ENCODE measurements at regions not wholly inside any gene's neighbourhood (a gene's known extent, or its start where the extent isn't known, plus 50 kb on each side); places are given as distances from the start of the nearest gene placed in this dataset.
A peak's percentile ranks its signal among the peaks of the same experiment; 100 is the strongest.

DNA sequence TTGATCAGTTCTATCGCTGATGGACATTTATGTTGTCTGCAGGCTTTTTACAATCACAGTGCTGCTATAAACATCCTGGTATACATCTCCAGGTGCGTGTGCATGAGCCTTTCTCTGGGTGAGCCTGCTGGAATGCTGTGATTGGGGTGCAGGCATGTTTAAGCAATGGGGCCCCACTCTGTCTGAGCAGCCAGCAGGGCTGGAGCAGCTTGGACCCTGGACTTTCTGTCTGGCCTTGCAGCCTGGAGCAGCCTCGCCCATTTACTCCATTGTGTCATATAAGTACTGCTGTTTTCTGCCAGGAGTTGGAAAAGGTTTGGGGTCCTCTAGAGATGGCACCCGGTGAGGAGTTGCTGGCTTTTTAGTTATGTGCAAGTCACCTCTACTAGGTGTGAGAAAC, 199.0 kb downstream of the KIF26A start:
- FAIRE-seq (no peak), DNase-seq (ENCODE audit: insufficient read length, low spot score) (no peak)

DNA sequence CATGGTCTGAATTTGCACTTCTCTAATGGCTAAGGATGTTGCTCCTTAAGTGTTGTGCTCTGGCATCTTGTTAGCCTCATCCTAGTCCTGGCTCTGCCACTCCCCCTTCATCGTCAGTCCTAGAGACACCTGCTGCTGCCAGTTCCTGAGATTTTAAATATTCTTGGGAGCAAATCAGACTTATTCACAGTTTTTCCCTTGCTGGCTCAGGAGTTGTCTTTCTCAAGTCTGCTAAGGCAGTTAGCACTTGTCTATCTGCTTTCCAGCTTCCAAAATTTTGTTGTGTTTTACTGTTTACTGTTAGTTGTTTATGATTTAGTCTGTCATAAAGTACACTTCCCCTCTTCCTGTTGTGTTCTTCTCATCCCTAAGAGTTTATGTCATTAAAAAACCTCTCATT, 201.0 kb downstream of the KIF26A start:
- FAIRE-seq (no peak), DNase-seq (ENCODE audit: insufficient read length, low spot score) (no peak)

DNA sequence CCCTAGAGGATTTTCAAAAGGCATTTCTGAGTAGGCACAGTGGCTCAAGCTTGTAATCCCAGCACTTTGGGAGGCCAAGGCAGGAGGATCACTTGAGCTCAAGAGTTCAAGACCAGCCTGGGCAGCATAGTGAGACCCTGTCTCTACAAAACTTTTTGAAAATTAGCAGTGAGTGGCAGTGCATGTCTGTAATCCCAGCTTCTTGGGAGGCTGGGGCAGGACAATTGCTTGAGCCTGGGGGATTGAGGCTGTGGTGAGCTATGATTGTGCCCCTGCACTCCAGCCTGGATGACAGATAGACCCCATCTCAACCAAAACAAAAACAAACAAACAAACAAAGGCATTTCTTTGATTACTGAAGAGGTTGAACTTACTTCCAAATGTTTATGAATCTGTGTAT, 201.4 kb downstream of the KIF26A start:
- FAIRE-seq (no peak), DNase-seq (ENCODE audit: insufficient read length, low spot score) (no peak)

DNA sequence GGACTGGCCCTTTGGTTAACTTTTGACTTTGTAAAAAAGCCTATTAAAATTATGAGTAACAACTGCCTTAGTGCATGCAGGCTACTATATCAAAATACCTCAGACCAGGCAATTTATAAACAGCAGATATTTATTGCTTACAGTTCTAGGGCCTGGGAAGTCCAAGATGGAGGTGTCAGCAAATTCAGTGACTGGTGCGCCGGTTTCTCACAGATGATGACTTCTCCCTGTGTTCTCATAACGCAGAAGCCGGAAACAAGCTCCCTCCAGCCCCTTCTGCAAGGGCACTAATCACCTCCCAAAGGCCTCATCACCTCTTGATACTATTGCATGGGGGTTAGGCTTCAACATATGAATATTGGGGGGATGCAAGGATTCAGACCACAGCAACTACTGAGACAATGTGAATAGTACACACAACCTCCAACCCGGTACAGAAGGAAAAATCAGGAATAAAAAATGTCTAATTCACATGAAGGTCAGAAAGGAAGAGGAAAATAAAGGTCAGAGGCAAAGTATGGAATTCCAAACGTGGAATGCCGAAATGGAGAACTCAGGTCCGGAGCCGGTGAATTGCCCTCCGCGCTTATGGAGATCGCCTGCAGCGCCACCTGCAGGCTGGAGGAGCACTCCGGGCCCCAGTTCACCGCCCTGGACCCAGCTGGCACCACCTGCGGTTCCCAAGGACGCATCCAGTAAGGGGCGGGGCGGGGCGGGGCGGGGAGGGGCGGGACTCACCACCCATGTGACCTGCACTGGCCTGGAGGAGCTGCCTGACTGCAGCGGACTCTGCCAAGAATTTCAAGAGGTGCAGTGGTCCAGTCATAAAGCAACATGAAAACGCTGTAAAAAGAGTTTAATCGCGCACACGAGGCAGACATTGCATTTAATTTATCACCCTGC, 203.4 kb downstream of the KIF26A start:
- FAIRE-seq (no peak), DNase-seq (ENCODE audit: insufficient read length, low spot score) (peak; percentile 67)

DNA sequence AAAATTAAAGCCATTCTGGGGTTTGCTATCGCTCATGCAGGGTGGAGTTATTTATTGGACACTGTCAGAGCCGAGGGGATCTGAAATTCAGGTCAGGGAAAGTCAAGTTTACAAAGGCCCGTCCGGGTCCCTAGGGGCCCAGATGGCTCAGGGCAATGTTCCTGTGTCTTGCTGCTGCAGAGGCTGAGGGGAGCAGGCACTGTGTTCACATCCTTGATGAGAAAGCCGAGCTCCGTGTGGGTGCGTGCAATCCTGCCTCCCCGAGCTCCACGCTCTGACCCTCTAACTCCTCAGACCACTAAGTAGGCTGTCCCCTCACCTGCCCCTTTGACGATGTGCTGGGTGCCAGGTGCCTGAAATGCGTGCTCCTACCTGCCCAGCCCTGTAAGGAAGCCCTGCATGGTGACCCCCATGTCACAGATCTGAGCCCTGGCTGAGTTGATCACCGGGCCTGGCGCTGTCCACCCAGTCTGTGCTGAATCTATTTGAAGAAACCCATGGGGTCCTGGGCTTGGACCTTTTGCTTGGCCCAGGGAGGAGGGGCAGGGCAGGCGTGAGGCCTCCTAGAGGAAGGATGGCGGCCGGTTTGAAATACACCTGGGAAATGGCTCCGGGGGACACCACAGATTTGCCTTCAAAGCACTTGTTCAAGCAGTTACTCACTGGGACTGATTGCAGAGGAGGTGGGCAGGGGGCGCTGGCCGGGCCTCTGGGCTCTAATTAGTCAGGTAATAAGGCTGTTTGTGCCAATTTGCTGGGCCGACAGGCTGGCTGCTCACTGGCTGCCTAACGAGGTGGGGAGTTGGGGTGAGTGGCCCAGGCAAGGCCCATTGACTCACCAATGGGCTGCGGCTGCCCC, 204.3 kb downstream of the KIF26A start:
- FAIRE-seq (no peak), DNase-seq (ENCODE audit: insufficient read length, low spot score) (no peak)

DNA sequence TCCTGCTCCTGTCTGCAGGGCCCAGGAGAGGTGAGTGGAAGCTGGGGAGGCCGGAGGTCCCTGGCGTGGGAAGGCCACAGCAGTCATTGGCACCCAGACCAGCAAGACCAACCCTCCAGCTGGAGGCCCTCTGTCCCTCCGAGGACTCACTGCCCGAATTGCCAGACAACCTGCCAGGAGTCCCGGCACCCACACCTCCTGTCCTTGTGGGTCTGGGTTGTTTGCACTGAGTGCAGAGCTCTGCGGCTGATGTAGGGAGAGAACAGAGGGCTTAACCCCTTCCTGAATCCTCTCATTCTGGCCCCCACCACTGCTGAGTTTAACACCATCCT, 204.9 kb downstream of the KIF26A start:
- DNase-seq (ENCODE audit: insufficient read length, low spot score) (no peak), FAIRE-seq (no peak)

DNA sequence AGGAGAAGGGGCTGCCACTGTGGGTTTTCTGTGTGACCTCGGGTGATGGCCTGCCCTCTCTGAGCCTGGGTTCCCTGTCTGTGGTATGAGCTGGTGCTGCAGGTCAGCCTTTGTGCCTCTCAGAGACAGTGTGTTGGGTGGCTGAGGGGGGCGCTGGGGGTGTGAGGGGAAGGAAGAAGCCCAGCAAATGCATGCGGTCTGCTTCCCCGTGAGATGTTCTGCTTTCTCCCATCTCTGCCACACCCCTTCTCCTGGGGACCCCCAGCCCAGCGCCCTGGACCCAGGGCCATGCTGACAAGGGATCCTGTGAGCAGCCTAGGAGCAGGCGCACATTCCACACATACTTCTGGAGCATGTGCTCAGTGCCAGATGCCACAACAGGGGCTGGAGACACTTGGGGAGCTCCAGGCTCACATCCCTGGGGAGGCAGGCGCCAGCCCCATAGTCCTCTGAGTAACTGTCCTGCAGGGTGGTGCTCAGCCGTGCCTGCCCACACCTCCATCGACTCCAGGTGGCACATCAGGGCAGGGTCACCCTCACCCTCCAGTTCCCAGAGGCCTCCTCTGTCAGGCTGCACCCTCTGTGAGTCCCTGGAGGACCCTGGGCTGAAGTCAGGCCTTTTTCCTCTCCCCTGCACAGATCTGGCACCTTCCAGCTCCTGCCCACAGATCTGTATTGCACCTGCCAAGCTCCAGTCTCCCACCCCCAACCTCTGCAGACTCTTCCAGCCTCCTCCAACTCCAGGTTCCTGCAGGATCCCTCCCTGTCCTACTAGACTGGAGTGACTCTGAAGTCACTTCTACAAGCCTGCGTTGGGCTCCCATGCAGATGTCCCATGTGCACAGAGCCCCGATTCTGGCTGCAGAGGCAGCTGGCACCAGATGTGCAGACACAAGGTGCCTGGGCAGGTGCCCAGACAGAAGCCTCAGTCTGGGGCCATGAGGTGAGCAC, 205.6 kb downstream of the KIF26A start:
- DNase-seq (ENCODE audit: insufficient read length, low spot score) (no peak), FAIRE-seq (no peak)

DNA sequence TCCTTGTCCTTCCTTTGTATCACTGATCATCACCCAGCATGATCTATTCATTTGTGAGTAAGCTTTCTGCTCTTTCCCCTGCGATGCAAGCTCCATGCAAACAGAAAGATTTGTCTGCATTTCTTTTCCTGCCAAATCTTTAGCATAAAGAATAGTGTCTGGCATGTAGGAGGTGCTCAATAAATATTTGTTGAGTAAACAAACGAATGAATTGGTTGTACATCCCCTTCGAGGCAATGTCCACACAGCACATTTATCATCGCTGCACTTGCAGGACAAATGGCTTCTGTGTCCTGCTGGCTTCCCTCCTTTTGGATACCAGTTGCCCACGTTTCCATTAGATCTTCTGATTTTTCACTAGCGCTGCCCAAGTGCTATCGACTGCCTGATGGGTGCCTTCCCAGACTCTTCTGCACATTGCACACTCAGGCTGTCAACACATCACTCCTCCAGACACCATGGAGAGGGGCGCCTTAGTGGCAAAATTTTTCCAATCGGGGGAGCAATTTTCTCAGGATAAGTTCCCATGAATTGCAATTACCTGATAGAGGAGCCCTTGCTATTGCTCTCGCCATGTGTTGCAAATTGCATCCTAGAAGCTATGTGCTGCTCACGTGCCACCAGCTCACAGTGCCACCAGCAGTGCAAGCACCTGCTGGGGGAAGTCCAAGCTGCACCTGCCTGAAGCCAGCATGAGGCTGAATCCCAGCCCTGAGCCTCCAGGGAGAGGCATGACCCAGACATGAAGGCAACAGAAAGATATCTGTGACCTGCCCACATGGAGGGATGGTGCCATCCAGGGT, 206.6 kb downstream of the KIF26A start:
- FAIRE-seq = no peak
- no peak for DNase-seq (ENCODE audit: insufficient read length, low spot score)

DNA sequence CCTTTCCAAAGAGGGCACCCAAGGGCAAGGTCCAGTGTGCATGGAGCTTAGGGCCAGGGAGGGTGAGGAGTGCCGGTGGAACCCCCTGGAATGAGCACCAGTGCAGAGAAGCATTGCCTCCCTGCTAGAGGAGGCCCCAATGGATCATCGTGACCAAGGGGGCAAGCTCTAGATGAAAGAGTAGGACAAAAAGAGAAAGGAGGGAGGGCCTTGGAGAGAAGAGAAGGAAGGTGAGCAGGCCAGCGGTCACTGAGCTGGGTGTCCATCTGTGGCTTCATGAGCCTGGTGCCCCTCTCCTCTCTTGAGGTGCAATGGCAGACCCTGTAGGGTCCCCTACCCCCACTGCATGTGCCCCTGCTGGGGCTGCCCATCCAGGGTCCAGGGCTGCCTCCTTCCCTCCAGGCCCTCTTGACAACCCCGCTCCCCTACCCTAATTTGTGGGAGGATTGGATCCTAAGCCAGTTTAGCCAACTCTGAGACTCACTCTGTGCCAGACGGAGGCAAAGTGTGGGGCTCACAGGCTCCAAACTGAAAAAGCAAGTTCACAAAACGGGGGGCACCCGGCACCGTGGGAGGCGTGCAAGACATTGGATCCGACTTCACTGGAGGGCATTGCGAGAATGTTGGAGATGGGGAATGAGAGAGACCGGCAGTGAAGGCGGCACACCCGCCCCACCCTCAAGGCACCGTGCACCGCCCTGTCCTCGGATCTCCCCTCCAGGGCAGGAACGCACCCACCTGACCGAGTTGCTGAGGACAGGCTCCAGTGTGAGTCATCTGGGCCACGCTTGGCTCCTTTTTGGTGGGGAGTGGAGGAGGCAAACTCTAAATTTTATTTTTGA, 207.5 kb downstream of the KIF26A start:
- no peak for DNase-seq (ENCODE audit: insufficient read length, low spot score)
- FAIRE-seq = no peak

DNA sequence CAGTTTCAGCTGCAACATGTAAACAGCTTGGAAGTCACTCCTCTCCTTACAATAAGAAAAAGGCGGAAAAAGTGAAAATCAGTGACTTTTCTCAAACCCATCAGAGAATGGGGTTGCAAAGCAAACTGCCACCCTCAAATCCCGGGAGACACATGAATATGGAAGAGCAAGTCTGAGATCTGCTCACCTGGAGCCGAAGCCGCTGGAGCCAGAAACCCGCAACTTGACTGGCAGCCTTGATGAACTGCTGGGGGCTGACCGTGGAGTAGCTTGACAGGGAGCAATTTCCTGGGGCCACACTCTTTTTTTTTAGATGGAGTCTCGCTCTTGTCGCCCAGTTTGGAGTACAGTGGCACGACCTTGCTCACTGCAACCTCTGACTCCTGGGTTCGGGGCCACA, 208.2 kb downstream of the KIF26A start:
- no peak for FAIRE-seq

DNA sequence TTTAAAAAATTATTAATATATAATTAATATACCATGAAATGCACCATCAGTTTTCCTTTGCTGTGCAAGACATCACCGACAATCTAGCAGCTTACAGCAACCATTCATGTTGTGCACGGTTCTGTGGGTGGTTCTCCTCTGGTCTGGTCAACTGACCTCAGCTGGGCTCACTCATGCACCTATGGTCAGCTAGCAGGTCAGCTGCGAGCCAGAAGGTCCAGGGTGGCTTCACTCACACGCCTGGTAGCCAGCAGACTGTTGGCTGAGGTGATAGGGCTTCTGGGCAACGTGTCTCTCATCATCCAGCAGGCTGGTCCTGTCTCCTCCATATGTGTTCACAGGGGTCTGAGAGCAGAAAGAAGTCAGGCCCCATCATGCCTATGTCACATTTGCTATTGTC, 210.4 kb downstream of the KIF26A start:
- no peak for FAIRE-seq
- no peak for DNase-seq (ENCODE audit: insufficient read length, low spot score)

More for the DNA sequence above, 208.2 kb downstream of the KIF26A start:
- DNase-seq (ENCODE audit: insufficient read length, low spot score) = no peak

DNA sequence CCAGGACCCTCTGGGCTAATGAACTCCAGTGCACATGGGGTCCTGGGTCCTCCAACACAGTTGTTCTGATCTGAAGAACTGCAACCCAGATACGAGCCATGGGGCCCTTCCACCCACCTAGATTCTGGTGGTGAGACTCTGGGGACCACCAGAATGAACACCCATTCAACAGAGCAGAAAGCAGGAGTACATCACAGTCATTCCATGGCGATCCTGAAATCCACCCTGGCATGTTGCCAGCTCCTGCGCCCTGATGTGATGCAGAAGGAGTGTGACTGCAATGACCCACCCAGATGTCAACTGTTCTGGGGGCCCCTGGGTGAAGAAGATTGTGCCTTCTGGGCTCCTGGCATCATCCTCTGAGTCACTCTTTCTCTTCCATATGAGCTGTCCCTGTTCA, 211.6 kb downstream of the KIF26A start:
- DNase-seq (ENCODE audit: insufficient read length, low spot score) = no peak
- FAIRE-seq = no peak

DNA sequence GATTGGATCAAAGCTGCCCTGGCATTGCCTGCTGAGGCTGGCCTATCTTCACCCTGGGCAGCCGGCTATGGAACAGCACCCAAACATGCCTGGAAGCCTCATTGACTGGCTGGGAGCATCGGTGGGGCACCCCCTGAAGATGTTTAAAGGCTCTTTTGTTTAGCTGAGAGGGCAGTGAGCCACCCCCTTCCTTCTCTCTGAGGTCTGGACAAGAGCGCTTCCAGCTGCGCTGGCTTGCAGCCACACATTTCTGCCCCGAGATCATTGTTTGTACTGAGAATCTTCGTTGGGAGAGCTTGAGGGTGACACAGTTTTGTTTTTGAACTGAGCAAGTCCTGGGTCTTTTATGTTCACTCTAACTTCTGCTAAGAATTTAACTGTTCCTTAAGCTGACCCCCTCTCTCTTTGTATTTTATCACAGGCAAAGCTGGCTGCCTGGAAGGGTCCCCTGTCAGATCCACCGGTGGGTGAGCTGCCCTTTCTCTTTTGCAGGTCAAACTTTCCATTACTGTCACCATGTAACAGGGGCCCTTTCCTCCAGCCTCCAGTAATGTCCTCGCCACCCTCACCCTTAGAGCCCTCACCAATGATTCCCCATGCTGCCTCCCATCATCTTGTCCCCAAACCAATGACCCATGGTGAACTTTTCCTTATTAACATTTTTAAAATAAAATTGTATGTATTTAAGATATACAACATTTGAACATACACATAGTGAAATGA, 212.2 kb downstream of the KIF26A start:
- no peak for FAIRE-seq

DNA sequence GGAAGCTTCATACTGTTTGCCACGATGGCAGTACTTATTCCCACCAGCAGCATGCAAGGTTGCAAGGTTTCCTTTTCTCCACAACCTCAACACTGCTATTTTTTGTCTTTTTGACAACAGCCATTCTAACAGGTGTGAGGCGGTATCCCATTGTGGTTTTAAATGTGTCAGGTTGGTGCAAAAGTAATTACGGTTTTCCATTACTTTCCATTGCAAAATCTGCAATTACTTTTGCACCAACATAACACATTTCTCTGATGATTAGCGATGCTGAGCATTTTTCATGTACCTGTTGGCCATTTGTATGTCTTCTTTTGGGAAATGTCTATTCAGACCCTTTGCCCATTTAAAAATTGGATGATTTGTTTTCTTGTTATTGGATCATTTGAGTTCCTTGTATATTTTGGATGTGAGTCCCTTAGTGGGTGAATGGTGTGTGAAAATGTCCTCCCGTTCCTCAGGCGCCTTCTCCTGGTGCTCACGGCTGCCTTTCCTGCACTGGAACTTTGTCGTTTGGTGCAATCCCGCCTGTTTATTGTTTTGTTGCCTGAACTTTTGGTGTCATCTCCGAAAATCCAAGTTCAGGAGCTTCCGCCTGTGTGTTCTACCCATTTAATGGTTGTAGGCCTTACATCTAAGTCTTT, 213.6 kb downstream of the KIF26A start:
- FAIRE-seq (peak; percentile 46), DNase-seq (ENCODE audit: insufficient read length, low spot score) (no peak)

More for the DNA sequence above, 212.2 kb downstream of the KIF26A start:
- DNase-seq (ENCODE audit: insufficient read length, low spot score) = no peak

DNA sequence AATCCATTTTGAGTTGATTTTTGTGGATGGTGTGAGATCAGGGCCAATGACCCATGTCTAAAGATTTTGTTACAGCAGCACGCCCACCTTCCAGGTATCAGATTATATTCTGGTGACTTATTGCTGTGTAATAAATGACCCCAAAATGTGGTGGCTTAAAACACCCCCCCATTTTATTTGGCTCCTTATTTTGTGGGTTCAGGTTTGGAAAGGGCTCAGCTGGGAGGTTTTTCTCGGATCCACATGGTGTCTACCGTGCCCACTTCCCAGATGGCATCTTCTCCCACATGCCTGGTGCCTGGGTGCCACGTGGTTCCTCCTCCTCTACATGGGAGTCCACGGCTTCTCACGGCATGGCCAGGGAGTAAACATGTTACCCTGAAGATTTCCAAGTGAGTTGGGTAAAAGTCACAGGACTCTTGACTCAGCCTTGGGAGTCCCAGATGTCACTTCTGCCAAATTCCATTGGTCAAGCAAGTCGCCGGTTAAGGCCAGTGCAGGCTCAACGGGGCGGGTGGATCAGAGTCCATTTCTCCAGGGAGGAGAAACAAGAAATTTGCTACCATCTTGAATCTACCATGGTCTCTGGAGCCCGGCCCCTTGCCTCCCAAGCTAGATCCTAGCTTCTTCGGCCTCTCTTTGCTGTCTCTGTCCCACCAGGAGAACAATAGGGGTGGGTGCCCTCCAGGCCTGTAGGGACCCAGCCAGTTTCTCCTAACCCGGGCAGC, 214.3 kb downstream of the KIF26A start:
- DNase-seq (ENCODE audit: insufficient read length, low spot score) (no peak), FAIRE-seq (no peak)

DNA sequence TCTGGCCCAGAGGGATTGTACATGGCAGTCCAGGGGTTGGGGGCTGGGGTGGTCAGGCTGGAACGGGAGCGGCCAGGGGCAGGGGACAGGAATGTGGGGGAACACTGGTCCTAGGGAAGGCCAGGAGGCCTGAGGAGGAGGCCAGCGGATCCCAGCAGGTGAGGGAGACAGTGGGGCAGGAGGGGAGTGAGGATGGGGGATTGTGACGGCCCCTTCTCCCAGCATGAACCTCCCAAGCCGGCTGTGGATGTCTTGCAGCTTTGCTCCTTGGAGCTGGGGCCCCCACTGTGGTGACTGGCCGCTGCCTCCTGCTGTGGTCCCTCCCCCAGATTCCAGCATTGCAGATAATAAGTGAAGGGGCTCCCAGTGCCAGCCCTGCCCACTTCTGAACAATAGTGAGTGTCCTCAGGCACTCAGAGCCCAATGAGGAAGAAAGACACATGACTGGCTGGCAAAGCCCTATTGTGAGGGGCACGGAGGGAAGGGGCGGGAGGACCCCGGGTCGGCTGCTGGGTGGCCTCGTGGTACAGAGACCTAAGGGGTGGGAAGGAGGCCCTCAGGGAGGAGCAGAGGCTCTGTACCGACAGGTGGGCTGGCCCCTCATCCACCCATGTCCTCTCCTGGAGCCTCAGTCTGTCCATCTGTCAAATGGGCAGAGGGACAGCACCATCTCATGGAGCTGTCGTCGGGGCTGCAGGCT, 215.0 kb downstream of the KIF26A start:
- DNase-seq (ENCODE audit: insufficient read length, low spot score) (no peak), FAIRE-seq (no peak)

Data from HTR-8/SVneo (cell line).